COR-L47 (cell line): ENCODE measurements at regions not wholly inside any gene's neighbourhood (a gene's known extent, or its start where the extent isn't known, plus 50 kb on each side); places are given as distances from the start of the nearest gene placed in this dataset.
"Not testable (repeated sequence)": the region's sequence is repeated elsewhere in the genome, so short reads cannot be mapped to it uniquely, and the experiment has no call there.

Source experiments
- DNase-seq: peaks from one replicate; lab custom pipeline; 2025; lab: John Stamatoyannopoulos, UW

- no peak for DNase-seq
Measured at GRCh38 chr7:69002416-69002815, 595.9 kb upstream of the AUTS2 start.

GRCh38 chr7:69012149-69012548, 586.1 kb upstream of the AUTS2 start:
- no peak for DNase-seq

- no peak for DNase-seq
Measured at GRCh38 chr7:69017208-69017607, 581.1 kb upstream of the AUTS2 start.

- no peak for DNase-seq
Measured at GRCh38 chr7:69018200-69018599, 580.1 kb upstream of the AUTS2 start.

GRCh38 chr7:69019437-69019836, 578.8 kb upstream of the AUTS2 start:
- DNase-seq: no peak

- no peak for DNase-seq
Measured at GRCh38 chr7:69020536-69020935, 577.7 kb upstream of the AUTS2 start.

GRCh38 chr7:69025249-69025648, 573.0 kb upstream of the AUTS2 start:
- no peak for DNase-seq

GRCh38 chr7:69032848-69033247, 565.4 kb upstream of the AUTS2 start:
- no peak for DNase-seq

GRCh38 chr7:69035826-69036225, 562.4 kb upstream of the AUTS2 start:
- no peak for DNase-seq

GRCh38 chr7:69036301-69036700, 562.0 kb upstream of the AUTS2 start:
- no peak for DNase-seq

GRCh38 chr7:69038915-69039314, 559.4 kb upstream of the AUTS2 start:
- DNase-seq: no peak

- DNase-seq: no peak
Measured at GRCh38 chr7:69042138-69042537, 556.1 kb upstream of the AUTS2 start.

GRCh38 chr7:69047151-69047754, 551.0 kb upstream of the AUTS2 start:
- no peak for DNase-seq

- DNase-seq: no peak
Measured at GRCh38 chr7:69049326-69049725, 548.9 kb upstream of the AUTS2 start.

GRCh38 chr7:69052447-69052846, 545.8 kb upstream of the AUTS2 start:
- no peak for DNase-seq

- no peak for DNase-seq
Measured at GRCh38 chr7:69060516-69060915, 537.8 kb upstream of the AUTS2 start.

GRCh38 chr7:69062020-69062765, 536.1 kb upstream of the AUTS2 start:
- no peak for DNase-seq

GRCh38 chr7:69067397-69067796, 530.9 kb upstream of the AUTS2 start:
- DNase-seq: peak; percentile 2

GRCh38 chr7:69070476-69070875, 527.8 kb upstream of the AUTS2 start:
- no peak for DNase-seq

GRCh38 chr7:69076566-69076965, 521.7 kb upstream of the AUTS2 start:
- DNase-seq: no peak

- DNase-seq: no peak
Measured at GRCh38 chr7:69078997-69079769, 519.1 kb upstream of the AUTS2 start.

GRCh38 chr7:69087281-69087680, 511.0 kb upstream of the AUTS2 start:
- not testable (repeated sequence) for DNase-seq

GRCh38 chr7:69088185-69088584, 510.1 kb upstream of the AUTS2 start:
- no peak for DNase-seq
